ENCODE measurements at regions not wholly inside any gene's neighbourhood (a gene's known extent, or its start where the extent isn't known, plus 50 kb on each side); places are given as distances from the start of the nearest gene placed in this dataset.

DNA sequence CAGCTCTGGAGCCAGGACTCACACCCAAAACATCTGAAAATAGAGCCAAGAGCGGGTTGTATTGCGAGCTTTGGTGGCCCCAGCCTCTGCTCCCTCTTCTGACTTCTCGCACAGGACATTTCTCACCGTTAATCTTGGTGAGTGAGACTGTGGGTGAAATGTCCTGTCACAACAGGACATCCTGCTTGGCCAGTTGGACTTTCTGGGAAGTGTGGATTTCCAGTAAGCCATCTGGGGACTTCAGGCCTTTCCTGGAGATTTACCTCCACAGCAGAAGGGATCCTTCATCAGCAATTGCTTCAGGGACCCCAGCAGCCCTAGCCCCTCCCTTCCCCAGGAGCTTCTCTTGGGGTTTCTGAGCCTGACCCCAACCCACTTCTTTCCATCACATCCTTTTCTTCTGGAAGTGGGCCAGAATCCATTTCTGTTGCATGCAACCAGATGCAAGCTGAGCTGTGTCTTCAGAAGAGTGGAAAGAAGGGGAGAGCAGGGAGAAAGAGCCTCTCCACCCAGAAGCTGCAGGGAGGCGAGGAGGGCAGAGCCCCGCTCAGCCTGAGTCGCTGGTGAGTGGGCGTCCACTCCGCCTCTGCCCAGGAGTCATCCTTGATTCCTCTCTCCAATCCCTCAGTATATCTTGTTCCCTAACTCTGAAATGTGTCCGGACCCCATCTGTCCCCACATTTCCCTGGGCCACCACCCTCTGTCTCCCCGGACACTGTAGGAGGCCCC lies 50.3 kb upstream of the GADD45G start:
- Mint-ChIP-seq H3K4me3 (no peak overlapping the region), H3K27ac (peak overlapping the region; percentile 51), H3K36me3 (no peaks in the 10 kb centered on the region), H3K4me1 (peaks cover 15 to 24% of the 10 kb centered on the region in 2 donors), H3K27me3 (peaks cover 9 to 25% of the 10 kb centered on the region in 2 donors), H3K9me3 (no peaks in the 10 kb centered on the region)
- ATAC-seq (replicated peaks) (no peak), DNase-seq (no peak)

DNA sequence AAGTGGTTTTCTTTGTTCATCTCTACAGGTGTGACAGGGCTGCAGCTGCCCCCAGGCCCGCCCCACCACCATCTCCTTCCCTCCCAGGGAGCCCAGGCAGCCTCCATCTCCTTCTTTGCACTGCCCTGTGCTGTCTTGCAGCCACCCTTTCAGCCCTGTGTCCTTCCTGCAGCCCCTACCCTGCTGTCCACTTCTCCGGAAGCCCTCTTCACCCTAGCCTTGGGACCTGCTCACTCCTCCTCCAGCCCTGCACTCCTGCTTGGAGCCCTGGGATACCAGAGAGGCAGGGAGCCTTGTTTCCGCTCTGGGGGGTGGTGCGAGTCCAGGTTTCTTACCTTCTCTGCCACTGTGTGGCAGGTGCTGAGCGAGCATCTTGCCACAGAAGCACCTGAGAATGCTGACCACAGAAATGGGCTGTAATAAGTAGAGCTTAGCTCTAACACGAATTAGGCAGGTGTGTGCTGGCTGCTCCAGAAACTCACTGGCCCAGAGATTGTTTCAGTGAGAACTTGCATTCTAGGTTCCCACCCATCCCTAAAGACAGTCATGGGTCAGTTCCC lies 51.3 kb upstream of the GADD45G start:
- Mint-ChIP-seq H3K27me3 (peaks cover 9 to 23% of the 10 kb centered on the region in 2 donors), H3K4me3 (no peak overlapping the region), H3K4me1 (peaks cover 15 to 24% of the 10 kb centered on the region in 2 donors), H3K27ac (no peak overlapping the region), H3K9me3 (no peaks in the 10 kb centered on the region), H3K36me3 (no peaks in the 10 kb centered on the region)
- ATAC-seq (replicated peaks) (no peak), DNase-seq (no peak)

DNA sequence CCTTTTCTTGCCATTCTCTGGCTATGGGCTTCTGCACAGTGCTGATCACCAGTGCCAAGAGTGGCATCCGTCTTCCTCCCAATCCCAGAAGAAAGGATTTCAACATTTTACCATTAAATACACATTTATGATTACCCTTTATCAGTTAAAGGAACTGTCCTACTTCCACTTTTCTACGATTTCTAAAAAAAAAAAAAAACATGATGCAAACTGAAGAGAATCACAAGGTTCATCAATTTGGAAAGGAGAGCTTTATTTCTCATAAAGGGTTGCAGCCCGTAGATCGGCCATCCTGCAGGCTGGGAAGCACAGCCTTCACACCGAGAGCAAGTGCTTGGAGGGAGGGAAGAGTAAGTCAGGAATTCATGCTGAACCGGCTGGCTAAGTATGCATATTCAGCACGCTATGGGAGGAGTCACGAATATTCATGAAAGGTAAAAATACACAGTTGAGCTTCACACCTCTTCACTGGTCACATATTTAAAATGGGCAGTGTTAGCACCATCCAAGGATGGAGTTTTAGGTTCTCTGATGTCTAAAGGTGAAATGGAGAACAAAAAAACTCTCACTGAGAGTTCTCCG lies 52.5 kb upstream of the SEMA4D start:
- Mint-ChIP-seq H3K27ac (no peak overlapping the region), H3K27me3 (peaks cover 2 to 9% of the 10 kb centered on the region in 2 donors), H3K36me3 (peaks cover 2 to 6% of the 10 kb centered on the region in 2 donors), H3K9me3 (peaks cover 0 to 8% of the 10 kb centered on the region in 2 donors), H3K4me3 (no peak overlapping the region), H3K4me1 (peaks cover 4 to 9% of the 10 kb centered on the region in 2 donors)
- DNase-seq (no peak), ATAC-seq (replicated peaks) (no peak)

DNA sequence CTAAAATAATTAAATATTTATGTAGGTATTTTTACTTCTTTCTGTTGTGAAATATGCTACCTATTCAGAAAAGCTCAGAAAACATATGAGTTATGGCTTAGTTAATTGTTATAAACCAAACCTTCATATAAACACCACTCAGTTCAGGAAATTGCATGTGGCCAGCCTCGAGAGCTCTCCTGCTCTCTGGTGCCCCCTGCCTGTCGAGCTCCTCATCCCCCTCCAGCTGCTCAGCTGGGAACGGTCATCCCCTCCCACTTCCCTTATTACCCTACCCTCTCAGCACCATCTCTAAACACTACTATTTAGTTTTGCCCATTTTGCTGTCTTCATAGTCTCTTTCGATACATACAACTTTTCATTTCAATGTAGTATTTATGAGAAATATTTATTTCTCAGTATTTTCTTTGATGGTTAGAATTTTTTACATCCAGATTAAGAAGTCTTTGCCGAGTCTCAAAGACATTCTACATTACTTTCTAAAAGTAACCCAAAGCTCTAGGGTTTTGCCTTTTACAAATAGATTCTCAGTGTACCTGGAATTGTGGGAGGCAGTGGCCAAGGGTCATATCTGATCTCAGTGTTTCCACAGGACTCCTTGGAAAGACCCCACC lies 51.2 kb upstream of the SEMA4D start:
- peak; percentile 100 for ATAC-seq (replicated peaks)
- Mint-ChIP-seq H3K36me3 (peaks cover 6 to 10% of the 10 kb centered on the region in 2 donors), H3K27me3 (no peaks in the 10 kb centered on the region), H3K4me3 (no peak overlapping the region), H3K9me3 (peaks cover 5 to 13% of the 10 kb centered on the region in 2 donors), H3K4me1 (no peaks in the 10 kb centered on the region), H3K27ac (no peak overlapping the region)
- peak; percentile 72 for DNase-seq

DNA sequence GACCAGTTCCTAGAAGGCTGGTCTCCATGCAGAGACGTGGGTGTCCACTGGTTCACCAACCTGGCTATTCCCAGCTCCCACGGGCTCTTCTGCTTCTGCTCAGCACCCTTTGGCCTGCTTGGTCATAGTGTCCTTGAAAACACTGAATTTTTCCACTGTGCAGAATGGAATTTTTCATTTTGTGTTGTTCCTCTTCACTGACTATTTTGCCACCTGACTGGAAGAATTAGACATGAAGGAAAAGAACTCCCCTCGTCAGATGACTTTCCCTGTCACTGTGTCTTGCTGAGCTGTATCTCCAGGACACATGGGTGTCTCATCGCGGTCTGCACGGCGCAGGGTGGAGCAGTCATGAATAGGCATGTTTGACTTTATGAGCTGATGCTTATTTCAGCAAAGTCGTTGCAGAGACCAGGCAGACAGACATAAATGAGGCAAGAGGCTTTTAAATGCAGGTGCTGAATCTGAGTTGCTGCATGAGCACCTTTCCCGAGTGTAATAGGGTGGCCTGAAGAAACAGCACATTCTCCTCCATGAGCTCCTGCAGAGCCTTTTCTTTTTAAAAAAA lies 50.2 kb upstream of the SEMA4D start:
- Mint-ChIP-seq H3K4me3 (no peak overlapping the region), H3K4me1 (peaks cover 4 to 5% of the 10 kb centered on the region in 2 donors)

More for the DNA sequence above, 50.2 kb upstream of the SEMA4D start:
- Mint-ChIP-seq H3K27me3 (no peaks in the 10 kb centered on the region), H3K9me3 (peaks cover 5 to 13% of the 10 kb centered on the region in 2 donors), H3K36me3 (peaks cover 6 to 10% of the 10 kb centered on the region in 2 donors), H3K27ac (no peak overlapping the region)
- ATAC-seq (replicated peaks): no peak
- DNase-seq: no peak
